ENCODE measurements at regions not wholly inside any gene's neighbourhood (a gene's known extent, or its start where the extent isn't known, plus 50 kb on each side); places are given as distances from the start of the nearest gene placed in this dataset.

DNA sequence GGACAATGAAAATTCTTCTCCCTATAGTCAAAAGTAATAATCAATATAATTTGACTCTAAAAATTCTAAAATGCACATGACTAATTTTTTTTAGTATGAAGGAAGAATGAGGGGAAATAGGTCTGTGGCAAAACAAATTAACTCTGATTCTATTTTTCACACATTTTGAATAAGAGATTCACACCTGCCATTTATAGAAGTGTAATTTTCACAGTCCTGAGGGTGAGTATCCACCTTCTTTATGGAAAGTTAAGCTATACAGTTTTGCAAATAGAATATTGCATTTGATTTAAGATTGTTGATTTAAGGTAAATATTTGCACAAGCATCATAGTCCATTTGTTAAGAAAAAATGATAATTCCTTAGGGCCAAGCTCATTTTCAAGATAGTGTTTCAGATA is 417.7 kb downstream of the CHSY3 start:
- TF ChIP-seq, protein P1, sequence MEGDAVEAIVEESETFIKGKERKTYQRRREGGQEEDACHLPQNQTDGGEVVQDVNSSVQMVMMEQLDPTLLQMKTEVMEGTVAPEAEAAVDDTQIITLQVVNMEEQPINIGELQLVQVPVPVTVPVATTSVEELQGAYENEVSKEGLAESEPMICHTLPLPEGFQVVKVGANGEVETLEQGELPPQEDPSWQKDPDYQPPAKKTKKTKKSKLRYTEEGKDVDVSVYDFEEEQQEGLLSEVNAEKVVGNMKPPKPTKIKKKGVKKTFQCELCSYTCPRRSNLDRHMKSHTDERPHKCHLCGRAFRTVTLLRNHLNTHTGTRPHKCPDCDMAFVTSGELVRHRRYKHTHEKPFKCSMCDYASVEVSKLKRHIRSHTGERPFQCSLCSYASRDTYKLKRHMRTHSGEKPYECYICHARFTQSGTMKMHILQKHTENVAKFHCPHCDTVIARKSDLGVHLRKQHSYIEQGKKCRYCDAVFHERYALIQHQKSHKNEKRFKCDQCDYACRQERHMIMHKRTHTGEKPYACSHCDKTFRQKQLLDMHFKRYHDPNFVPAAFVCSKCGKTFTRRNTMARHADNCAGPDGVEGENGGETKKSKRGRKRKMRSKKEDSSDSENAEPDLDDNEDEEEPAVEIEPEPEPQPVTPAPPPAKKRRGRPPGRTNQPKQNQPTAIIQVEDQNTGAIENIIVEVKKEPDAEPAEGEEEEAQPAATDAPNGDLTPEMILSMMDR (IDR thresholded peaks at IDR 0.05): no peak
- TF ChIP-seq POLR2AphosphoS5 (IDR thresholded peaks at IDR 0.05) (no peak), EP300 (IDR thresholded peaks at IDR 0.05) (no peak), POLR2A (IDR thresholded peaks at IDR 0.05) (no peak)
